ENCODE measurements at regions not wholly inside any gene's neighbourhood (a gene's known extent, or its start where the extent isn't known, plus 50 kb on each side); places are given as distances from the start of the nearest gene placed in this dataset.

DNA sequence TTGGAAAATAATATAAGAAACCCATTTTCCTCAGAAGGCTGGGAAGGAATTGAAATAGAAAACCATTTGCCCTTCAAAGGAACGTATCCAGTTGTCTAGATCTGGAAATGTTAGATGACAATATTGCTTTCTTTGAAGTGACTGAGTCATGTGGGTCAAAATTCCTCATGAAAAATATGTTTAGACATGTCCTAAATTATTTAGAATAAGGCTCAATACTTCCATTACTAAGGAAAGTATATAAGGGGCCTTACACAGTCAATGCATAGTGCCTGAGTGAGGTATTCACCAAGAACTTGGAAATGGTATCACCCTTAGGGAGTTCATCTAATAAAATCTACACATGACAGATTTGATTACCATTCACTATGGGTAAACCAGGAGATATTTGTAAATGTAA, 619.8 kb upstream of the KCNMB2 start:
- H3K4me1 Mint-ChIP-seq = peaks cover 4% of the 10 kb centered on the region
- TF ChIP-seq, protein P1, sequence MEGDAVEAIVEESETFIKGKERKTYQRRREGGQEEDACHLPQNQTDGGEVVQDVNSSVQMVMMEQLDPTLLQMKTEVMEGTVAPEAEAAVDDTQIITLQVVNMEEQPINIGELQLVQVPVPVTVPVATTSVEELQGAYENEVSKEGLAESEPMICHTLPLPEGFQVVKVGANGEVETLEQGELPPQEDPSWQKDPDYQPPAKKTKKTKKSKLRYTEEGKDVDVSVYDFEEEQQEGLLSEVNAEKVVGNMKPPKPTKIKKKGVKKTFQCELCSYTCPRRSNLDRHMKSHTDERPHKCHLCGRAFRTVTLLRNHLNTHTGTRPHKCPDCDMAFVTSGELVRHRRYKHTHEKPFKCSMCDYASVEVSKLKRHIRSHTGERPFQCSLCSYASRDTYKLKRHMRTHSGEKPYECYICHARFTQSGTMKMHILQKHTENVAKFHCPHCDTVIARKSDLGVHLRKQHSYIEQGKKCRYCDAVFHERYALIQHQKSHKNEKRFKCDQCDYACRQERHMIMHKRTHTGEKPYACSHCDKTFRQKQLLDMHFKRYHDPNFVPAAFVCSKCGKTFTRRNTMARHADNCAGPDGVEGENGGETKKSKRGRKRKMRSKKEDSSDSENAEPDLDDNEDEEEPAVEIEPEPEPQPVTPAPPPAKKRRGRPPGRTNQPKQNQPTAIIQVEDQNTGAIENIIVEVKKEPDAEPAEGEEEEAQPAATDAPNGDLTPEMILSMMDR (IDR thresholded peaks at IDR 0.05) = no peak
- H3K27ac Mint-ChIP-seq = no peak overlapping the region
- H3K4me3 Mint-ChIP-seq = no peak overlapping the region
- H3K36me3 Mint-ChIP-seq (ENCODE audit: low read depth) = peaks cover 26% of the 10 kb centered on the region
- no peaks in the 10 kb centered on the region for H3K27me3 Mint-ChIP-seq (ENCODE audit: low read depth, poor library complexity)
- peaks cover 37% of the 10 kb centered on the region for H3K9me3 Mint-ChIP-seq
- no peak for DNase-seq

DNA sequence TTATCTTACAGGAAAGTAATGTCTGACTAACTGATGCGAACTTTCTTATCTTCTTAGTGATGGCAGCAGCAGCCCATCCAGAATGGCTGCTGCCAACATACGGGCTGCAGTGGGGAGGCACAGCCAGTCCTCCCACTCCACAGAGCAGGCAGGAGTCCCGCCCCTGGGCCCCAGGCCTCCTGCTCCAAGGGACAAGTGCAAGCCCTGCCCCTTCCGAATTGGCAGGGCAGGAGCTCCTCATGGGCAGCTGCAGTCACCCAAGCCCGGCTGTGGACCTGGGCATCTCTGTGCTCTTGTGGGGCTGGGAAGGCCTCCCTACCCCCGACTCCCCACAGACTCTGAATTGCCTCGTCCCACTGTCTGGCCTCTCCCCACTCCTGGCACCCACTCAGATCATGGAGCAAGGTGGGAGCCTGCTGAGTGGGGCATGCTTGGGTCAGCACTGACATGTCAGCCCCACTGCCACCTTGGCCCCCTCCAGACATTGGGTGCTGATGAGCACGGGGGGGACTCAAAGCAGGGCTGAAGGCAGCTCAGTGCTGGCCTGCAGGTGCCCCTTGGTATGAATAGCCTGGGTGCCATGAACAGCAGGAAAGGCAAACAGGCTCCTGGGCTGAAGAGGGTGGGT, 618.9 kb upstream of the KCNMB2 start:
- Mint-ChIP-seq H3K36me3 (ENCODE audit: low read depth) (peaks cover 21% of the 10 kb centered on the region), H3K9me3 (peaks cover 33% of the 10 kb centered on the region), H3K27ac (no peak overlapping the region), H3K4me1 (peaks cover 4% of the 10 kb centered on the region), H3K27me3 (ENCODE audit: low read depth, poor library complexity) (no peaks in the 10 kb centered on the region), H3K4me3 (no peak overlapping the region)
- TF ChIP-seq, protein P1 (IDR thresholded peaks at IDR 0.05) = no peak
- DNase-seq = no peak

DNA sequence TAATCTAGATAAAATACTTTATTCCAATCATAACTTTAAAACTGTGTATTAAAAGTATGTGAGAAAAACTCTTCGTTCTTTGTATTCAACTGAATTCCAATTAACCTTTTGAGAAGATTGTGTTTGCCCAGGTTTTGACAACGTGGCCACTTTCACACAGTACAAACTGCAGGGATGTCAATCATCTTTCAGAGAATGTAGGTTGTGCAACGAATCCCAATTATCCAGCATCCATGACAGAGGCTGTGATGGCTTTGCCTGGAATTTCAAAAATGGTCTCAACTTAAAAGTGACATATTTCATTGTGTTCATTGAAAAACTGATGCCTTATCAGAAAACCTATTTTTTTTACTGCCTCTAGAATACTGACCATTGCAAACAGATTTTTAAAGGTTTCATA, 615.1 kb upstream of the KCNMB2 start:
- DNase-seq = no peak
- Mint-ChIP-seq H3K27ac (no peak overlapping the region), H3K9me3 (peaks cover 39% of the 10 kb centered on the region), H3K4me3 (no peak overlapping the region), H3K4me1 (peaks cover 4% of the 10 kb centered on the region), H3K27me3 (ENCODE audit: low read depth, poor library complexity) (no peaks in the 10 kb centered on the region), H3K36me3 (ENCODE audit: low read depth) (peaks cover 34% of the 10 kb centered on the region)
- TF ChIP-seq, protein P1 (IDR thresholded peaks at IDR 0.05) = no peak

DNA sequence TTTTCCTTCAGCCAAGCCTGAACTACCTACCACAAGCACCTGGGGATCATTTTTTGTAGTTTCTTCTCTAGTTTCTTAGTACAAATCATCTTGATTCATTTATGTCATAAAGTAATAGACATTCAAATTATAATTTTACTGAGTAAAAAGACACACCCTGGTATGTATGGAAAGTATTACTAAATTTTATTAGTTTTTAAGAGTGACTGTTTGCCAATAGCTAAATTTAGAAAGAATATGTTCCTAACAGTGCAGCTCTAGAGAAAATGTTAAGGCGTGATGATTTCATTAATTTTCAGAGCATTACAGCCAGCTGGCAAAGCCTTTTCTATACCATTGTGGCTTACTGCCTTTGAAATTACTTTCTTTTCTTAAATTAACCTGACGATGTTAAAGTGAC, 612.0 kb upstream of the KCNMB2 start:
- DNase-seq = no peak

DNA sequence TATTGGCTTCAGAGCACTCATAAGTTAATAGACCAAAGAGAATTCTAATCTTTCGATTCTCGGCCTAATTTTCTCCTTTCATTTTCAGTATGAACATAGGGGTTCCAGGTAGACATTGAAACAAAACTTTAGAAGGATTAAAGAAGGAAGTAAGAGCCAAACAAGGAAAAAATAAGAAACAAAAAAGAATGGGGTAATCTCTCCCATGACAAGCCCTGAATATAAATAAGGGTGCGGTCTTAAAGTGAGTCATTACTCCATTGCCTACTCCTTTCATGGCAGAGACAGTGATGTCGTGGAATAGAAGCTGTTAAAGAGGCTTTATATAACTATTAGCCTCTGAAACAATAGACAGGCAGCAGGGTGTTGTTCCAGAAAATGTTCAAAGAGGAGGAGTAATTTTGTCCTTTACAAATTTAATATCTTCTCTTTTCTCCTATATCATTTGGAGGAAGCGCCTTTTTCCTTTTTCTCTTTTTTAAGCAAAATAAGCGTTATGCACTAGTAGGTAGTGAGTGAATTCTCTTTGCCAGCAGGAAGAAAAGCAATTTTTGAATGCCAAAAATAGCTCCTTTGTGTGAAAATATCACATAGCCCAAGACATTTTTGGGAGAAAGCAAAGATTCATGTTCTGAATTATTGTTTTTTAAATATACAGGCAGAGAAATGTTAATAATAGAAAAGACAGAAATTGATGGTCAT, 607.9 kb upstream of the KCNMB2 start:
- peaks cover 41% of the 10 kb centered on the region for H3K36me3 Mint-ChIP-seq (ENCODE audit: low read depth)
- no peak overlapping the region for H3K27ac Mint-ChIP-seq
- H3K4me1 Mint-ChIP-seq = peaks cover 55% of the 10 kb centered on the region
- TF ChIP-seq, protein P1 (IDR thresholded peaks at IDR 0.05) = no peak
- H3K9me3 Mint-ChIP-seq = peaks cover 24% of the 10 kb centered on the region
- no peaks in the 10 kb centered on the region for H3K27me3 Mint-ChIP-seq (ENCODE audit: low read depth, poor library complexity)
- no peak overlapping the region for H3K4me3 Mint-ChIP-seq
- DNase-seq = no peak

More for the DNA sequence above, 612.0 kb upstream of the KCNMB2 start:
- Mint-ChIP-seq H3K27me3 (ENCODE audit: low read depth, poor library complexity) (no peaks in the 10 kb centered on the region), H3K9me3 (peaks cover 34% of the 10 kb centered on the region), H3K36me3 (ENCODE audit: low read depth) (peaks cover 46% of the 10 kb centered on the region), H3K27ac (no peak overlapping the region), H3K4me3 (no peak overlapping the region), H3K4me1 (peaks cover 20% of the 10 kb centered on the region)
- TF ChIP-seq, protein P1 (IDR thresholded peaks at IDR 0.05) = no peak

DNA sequence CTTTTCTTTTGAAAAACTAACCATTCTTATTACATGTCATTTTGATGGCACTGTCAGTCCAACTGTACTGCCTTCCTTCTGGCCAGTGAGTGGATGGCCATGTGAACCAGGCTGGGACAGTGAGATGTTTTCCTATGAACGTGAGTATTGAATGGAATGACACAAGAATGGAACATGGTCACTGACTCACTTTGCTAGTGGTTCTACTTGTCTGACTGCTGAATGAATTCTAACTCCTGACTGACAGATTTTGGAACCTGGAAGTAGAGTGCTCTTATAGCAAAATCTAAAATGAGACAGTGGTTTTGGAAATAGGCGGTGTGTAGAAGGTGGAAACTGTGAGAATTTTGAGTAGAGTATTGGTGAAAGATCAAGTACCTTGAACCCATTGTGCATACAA, 606.9 kb upstream of the KCNMB2 start:
- DNase-seq = no peak
- H3K27me3 Mint-ChIP-seq (ENCODE audit: low read depth, poor library complexity) = no peaks in the 10 kb centered on the region
- H3K4me1 Mint-ChIP-seq = peaks cover 65% of the 10 kb centered on the region
- TF ChIP-seq, protein P1 (IDR thresholded peaks at IDR 0.05) = no peak
- peaks cover 31% of the 10 kb centered on the region for H3K36me3 Mint-ChIP-seq (ENCODE audit: low read depth)
- H3K4me3 Mint-ChIP-seq = no peak overlapping the region
- H3K27ac Mint-ChIP-seq = no peak overlapping the region
- peaks cover 15% of the 10 kb centered on the region for H3K9me3 Mint-ChIP-seq
